GM19240 (cell line): ENCODE measurements at regions not wholly inside any gene's neighbourhood (a gene's known extent, or its start where the extent isn't known, plus 50 kb on each side); places are given as distances from the start of the nearest gene placed in this dataset.

Experiments
- DNase-seq: peaks from one replicate; pipeline ENCODE4 v3.0.0; 2011; ENCODE audit warnings: low spot score; ENCODE audit not compliant: insufficient read length

DNA sequence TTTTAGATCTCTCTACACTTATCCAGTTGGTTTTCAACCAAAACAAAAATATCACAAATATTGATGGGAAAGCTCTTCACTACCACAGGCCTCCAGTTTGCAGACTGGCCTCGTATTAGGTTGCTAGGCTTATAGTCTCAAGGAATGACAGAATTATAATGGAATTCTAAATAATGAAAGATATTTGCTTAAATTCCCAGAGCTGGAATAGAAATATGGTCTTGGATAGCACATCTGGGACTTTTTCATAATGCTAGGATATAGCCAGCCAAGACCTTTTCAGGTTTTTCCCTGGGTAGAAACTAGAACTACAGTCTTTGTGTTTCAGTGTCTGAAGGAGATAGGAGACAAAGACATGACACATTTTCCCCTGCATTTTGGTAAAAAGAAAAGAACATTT, 121.9 kb upstream of the STAC start:
- no peak for DNase-seq

DNA sequence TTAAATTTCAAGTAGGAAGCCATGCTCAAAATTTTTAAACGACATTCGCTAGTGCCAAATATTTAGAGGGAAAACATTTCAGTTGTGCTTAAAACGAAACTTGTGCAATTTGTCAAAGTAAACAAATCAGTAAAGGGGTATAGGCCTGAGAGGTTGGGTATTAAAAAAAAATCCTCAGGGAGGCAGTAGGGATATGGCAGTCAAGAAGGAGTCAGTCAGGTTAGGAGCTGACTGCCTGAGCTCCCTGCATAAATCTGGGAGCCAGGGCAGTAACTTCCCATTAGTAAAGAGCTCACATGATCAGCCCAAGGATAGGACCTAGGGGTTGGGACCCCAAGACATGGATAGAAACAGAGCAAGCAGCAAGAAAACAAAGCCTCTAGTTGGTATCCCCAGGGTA, 120.7 kb upstream of the STAC start:
- no peak for DNase-seq

DNA sequence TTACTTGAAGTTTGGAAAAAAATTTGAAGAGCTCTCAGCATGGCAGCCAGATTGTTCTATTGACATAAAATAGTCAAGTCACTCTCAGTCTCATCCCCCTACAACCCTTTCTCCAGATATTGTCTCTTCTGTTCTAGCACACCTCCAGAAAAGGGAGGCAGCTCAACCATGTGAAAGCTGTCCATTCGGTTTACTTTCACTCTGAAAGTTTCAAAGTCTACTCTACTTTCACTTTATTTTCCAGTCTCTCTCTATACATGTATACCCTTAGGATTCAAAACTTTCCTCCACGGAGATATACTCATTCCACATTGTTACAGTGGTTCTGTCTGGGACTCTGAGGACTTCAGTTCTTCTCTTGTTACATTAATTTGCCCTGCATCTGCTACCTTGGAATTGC, 111.0 kb upstream of the STAC start:
- DNase-seq: no peak

- no peak for DNase-seq
Measured at GRCh38 chr3:36282766-36283165, 97.5 kb upstream of the STAC start.

DNA sequence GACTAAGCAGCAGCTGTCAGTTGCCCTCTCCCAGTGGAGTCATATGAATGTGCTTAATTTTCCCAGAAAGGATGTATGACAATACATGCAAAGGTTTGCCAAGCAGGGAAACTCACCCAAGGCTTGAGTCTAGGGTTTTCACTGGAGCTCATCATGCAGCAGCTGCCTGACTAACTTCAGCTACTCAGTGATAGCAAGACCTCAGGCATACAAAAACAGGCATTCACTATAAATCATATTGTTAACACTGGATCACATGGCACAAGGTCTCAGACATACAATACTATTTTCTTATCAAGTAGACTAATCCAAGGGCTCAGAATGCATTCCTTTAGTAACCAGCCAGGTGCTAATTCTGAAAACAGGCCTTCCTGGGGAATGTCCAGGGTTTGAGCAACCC, 85.0 kb upstream of the STAC start:
- no peak for DNase-seq

DNA sequence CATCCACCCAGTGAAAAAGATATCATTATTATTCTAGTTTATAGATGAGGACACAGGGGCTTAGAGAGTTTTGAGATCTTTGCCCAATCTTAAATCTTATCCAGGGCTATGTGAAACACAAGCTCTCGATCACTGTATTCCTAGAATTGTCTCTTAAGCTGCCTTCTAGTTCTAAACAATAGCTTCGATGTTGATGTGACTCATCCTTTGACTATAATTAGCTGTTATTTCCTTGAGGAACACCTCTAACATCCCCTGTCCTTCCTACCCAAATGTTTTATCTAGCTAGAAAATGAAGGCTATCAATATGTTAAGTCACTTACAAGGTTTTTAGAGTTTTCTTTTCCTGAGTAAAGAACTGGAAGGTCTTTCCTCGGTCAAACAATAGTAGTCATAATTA, 83.1 kb upstream of the STAC start:
- DNase-seq: no peak

DNA sequence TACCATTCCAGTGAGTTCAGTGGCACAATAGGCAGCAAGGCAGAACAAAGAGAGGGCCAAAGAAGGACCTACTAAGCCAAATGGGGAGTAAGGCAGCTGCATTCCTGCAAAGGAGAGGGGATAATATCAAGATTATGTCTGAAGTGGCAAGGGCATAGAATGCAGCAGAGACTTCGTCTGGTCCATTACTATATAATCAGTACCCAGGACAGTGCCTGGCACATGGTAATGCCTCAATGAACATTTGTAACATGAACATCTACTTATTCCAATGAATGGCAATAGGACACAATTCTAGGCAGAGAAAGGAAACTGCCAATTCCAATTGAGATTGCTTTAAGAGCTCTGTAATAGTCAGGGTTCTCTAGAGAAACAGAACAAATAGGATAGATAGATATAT, 82.1 kb upstream of the STAC start:
- no peak for DNase-seq

- DNase-seq: no peak
Measured at GRCh38 chr3:36302158-36302509, 78.2 kb upstream of the STAC start.

- DNase-seq: no peak
Measured at GRCh38 chr3:36302626-36303025, 77.7 kb upstream of the STAC start.

- DNase-seq: no peak
Measured at GRCh38 chr3:36303286-36303685, 77.0 kb upstream of the STAC start.

DNA sequence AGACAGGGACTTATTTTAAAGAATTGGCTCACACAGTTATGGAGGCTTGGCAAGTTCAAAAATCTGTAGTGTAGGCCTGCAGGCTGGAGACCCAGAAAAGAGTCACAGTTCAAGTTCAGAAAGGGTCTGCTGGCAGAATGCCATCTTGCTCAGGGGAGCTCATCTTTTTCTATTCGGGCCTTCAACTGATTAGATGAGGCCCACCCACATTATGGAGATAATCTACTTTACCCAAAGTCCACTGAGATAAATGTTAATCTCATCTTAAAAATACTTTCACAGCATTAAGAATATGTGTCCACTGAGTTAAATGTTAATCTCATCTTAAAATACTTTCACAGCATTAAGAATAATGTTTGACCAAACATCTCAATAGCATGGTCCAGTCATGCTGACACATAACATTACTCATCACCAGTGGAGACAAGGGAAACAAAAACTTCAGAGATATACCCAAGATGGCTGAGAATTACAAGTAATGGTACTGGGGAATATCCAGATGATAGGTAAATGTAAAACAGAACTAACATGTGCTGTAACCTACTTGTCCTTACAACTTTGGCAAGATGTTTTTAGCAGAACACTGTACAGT, 74.3 kb upstream of the STAC start:
- no peak for DNase-seq

GRCh38 chr3:36309092-36309491, 71.2 kb upstream of the STAC start:
- no peak for DNase-seq

GRCh38 chr3:36312351-36312750, 68.0 kb upstream of the STAC start:
- DNase-seq: no peak

- no peak for DNase-seq
Measured at GRCh38 chr3:36317915-36318314, 62.4 kb upstream of the STAC start.

DNA sequence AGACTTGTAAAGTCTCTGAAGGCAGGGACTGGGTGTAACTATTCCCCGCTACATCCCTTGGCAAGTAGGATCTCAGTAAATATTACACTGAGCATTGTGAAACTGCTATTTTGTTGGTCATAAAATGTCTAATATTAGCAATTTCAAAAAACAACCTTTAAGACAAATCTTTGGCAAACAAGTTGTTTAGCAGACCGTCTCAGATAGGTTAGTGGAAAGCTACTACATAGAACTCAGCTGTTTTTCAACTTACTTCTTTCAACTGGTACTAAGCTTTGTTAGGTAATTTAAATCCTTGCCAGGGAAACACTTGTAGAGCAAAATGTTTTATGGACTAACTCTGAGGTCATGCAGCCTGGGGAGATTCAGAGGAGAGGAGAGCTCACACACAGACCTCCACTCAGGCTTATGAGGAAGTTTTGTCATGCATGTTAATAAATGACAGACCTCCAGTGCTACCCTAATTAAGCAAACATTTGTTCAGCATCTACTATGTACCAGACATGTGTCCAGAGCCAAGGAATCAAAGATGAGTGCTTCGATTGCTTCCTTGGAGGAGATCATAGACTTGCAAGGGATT, 61.6 kb upstream of the STAC start:
- DNase-seq: no peak

- DNase-seq: no peak
Measured at GRCh38 chr3:36319680-36320079, 60.6 kb upstream of the STAC start.
